ENCODE measurements at regions not wholly inside any gene's neighbourhood (a gene's known extent, or its start where the extent isn't known, plus 50 kb on each side); places are given as distances from the start of the nearest gene placed in this dataset.

- no peak for DNase-seq (ENCODE audit: low read depth)
- no peak overlapping the region for H3K4me3 ChIP-seq (ENCODE audit: control insufficient read depth, low read depth, low read length)
- no peak for TF ChIP-seq CTCF (IDR thresholded peaks at IDR 0.05; ENCODE audit: control insufficient read depth, insufficient read depth, low read depth, low read length, missing control alignments)
Measured at GRCh38 chr2:106963156-106963555, 77.2 kb upstream of the ST6GAL2 start.

- H3K4me3 ChIP-seq (ENCODE audit: control insufficient read depth, low read depth, low read length), result no peak overlapping the region
- DNase-seq (ENCODE audit: low read depth), result no peak
- no peak for TF ChIP-seq CTCF (IDR thresholded peaks at IDR 0.05; ENCODE audit: control insufficient read depth, insufficient read depth, low read depth, low read length, missing control alignments)
Measured at GRCh38 chr2:106963893-106964292, 77.9 kb upstream of the ST6GAL2 start.

GRCh38 chr2:106965611-106966010 is 79.6 kb upstream of the ST6GAL2 start:
- no peak overlapping the region for H3K4me3 ChIP-seq (ENCODE audit: control insufficient read depth, low read depth, low read length)
- TF ChIP-seq CTCF (IDR thresholded peaks at IDR 0.05; ENCODE audit: control insufficient read depth, insufficient read depth, low read depth, low read length, missing control alignments), result no peak
- DNase-seq (ENCODE audit: low read depth), result no peak

GRCh38 chr2:106969777-106970176 is 83.8 kb upstream of the ST6GAL2 start:
- no peak for TF ChIP-seq CTCF (IDR thresholded peaks at IDR 0.05; ENCODE audit: control insufficient read depth, insufficient read depth, low read depth, low read length, missing control alignments)
- DNase-seq (ENCODE audit: low read depth), result no peak

GRCh38 chr2:106970471-106971261 is 84.7 kb upstream of the ST6GAL2 start:
- DNase-seq (ENCODE audit: low read depth), result no peak
- no peak for TF ChIP-seq CTCF (IDR thresholded peaks at IDR 0.05; ENCODE audit: control insufficient read depth, insufficient read depth, low read depth, low read length, missing control alignments)

More at GRCh38 chr2:106969777-106970176, 83.8 kb upstream of the ST6GAL2 start:
- no peak overlapping the region for H3K4me3 ChIP-seq (ENCODE audit: control insufficient read depth, low read depth, low read length)

GRCh38 chr2:106972782-106973181 is 86.8 kb upstream of the ST6GAL2 start:
- H3K4me3 ChIP-seq (ENCODE audit: control insufficient read depth, low read depth, low read length), result no peak overlapping the region
- no peak for TF ChIP-seq CTCF (IDR thresholded peaks at IDR 0.05; ENCODE audit: control insufficient read depth, insufficient read depth, low read depth, low read length, missing control alignments)
- no peak for DNase-seq (ENCODE audit: low read depth)

More at GRCh38 chr2:106970471-106971261, 84.7 kb upstream of the ST6GAL2 start:
- H3K4me3 ChIP-seq (ENCODE audit: control insufficient read depth, low read depth, low read length), result no peak overlapping the region

All from AG09309 (cell line).